HG03565 (cell line): ENCODE measurements at regions not wholly inside any gene's neighbourhood (a gene's known extent, or its start where the extent isn't known, plus 50 kb on each side); places are given as distances from the start of the nearest gene placed in this dataset.

Experiments used
- ATAC-seq: cut with Tn5 transposase; IDR thresholded peaks from one replicate; pipeline ENCODE4 v1.9.1; 2021; ENCODE audit warnings: mild to moderate bottlenecking, moderate library complexity; ENCODE audit not compliant: unreplicated experiment

- ATAC-seq, result no peak
Observed at GRCh38 chr12:34188974-34189373, 166.7 kb downstream of the ALG10 start.

GRCh38 chr12:34190054-34190453 lies 167.8 kb downstream of the ALG10 start:
- no peak for ATAC-seq

- ATAC-seq, result no peak
Observed at GRCh38 chr12:34198924-34199323, 176.6 kb downstream of the ALG10 start.

- no peak for ATAC-seq
Observed at GRCh38 chr12:34203866-34204620, 181.7 kb downstream of the ALG10 start.

DNA sequence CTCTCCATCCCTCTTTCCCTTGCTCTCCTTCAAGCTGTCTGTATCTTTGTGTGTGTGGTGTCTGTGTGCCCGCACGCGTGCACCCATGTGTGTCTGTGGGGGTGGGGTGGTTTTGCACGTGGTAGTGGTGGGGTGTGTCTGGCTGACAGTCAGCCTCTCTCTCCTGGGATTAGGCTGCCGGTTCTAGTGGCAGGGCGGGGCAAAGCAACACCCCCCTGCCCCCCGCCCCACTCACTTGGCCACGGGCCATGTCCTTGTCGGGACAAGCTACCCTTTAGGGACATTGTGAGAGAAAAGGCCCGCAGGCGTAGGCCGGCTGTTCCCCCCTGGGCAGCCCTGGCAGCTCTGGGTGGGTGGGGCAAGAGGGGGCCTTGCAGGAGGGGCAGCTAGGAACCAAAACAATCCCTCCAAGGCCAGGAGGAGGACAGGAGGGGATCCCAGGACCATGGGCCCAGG lies 182.6 kb downstream of the ALG10 start:
- ATAC-seq, result no peak

DNA sequence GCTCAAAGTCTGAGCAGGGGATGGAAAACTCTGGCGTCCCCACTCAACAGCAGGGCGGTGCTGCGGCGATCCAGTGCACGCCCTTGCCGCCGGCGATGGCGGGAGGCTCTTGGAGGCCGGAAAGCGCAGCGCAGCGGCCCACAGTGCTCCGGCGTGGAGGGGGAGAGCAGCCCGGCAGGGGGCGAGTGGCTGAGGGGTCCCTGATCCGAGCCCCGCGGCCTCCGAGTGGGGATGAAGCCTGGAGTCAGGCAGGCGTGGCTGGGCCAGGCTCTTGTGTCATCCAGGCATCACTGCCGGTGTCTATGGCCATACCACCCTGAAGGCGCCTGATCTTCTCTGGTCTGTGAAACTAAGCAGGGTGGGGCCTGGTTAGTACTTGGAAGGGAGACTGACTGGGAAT lies 183.1 kb downstream of the ALG10 start:
- ATAC-seq, result no peak

GRCh38 chr12:34206061-34206785 lies 183.9 kb downstream of the ALG10 start:
- no peak for ATAC-seq

DNA sequence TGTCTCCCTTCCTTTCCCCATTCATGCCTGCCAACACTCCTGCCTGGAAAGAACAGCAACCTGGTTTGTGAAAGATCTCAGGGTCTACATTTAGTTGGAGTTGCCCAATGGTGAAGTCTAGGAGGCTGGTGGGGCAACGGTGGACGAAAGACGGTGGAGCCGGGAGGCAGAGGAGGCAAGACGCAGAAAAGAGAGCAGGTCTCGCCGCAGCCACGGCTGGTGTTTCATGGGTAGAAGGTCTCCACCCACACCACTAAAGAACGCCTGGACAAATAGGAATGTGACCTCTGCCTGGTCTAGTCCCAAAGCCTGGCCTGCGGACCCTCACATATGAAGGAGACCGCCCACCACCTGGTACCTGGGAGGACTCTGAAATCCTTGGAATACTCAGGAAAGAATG lies 185.6 kb downstream of the ALG10 start:
- ATAC-seq, result no peak

DNA sequence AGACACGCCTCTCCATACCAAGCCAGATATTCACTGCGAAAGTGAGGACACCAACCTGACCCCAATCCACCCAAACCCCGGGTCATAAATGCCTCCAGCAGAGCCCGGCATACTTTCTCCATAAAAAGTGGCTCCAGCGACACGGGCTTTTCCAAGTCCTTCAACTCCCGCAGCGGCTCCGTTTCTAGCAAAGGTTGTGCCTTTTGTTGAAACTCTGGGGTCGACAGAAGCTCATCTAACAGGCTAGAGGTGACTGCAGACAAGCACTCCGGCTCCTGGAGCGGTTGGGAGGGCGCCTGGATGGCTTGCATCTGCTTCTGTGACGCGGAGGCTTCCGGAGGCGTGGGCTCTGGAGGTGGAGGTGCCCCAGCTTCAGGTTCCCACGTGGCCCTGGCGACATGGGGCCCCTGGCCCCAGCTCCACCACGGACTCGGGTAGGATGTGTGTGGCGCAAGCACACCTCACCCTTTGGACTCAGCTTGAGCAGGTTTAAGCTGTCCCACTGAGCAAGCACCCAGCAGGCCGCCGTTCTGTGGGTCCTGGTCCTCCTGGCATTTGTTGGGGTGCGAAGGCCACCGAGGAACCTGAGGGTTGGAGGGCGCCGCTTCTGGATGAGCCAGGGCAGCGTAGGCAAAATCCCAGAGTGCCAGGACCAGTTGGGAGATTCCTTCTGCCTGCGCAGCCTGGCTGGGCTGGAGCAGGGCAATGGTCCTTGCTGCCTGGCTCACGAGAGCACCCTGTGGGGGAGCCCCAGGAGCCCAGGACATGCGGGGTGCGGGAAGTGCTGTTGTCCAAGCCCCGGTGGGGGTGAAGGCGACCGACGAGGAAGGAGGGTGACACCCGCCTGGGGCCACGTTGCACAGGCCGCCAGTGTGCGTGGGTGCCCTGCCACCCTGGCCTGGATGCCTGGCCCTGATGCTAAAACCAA lies 186.3 kb downstream of the ALG10 start:
- no peak for ATAC-seq

GRCh38 chr12:34209259-34209835 lies 187.1 kb downstream of the ALG10 start:
- ATAC-seq, result no peak

- no peak for ATAC-seq
Observed at GRCh38 chr12:34210183-34210582, 187.9 kb downstream of the ALG10 start.

- ATAC-seq, result no peak
Observed at GRCh38 chr12:34210689-34211530, 188.6 kb downstream of the ALG10 start.

- ATAC-seq, result no peak
Observed at GRCh38 chr12:34212651-34213050, 190.4 kb downstream of the ALG10 start.

DNA sequence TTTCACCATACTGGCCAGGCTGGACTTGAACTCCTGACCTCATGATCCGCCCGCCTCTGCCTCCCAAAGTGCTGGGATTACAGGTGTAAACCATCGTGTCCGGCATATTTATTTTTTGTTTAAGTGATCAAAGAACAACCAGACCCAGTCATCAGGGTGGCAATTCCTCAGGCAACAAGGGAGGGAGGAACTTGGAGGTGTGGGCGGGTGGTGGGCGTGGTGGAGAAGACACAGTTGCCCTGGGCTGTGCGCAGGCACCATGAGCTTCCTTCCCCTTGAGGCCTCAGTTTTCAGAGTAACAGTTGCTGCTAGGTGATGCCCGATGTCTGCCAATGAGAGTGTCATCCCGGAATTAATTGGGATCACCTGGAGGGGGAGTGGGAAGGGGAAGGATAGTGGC lies 191.7 kb downstream of the ALG10 start:
- ATAC-seq, result no peak

DNA sequence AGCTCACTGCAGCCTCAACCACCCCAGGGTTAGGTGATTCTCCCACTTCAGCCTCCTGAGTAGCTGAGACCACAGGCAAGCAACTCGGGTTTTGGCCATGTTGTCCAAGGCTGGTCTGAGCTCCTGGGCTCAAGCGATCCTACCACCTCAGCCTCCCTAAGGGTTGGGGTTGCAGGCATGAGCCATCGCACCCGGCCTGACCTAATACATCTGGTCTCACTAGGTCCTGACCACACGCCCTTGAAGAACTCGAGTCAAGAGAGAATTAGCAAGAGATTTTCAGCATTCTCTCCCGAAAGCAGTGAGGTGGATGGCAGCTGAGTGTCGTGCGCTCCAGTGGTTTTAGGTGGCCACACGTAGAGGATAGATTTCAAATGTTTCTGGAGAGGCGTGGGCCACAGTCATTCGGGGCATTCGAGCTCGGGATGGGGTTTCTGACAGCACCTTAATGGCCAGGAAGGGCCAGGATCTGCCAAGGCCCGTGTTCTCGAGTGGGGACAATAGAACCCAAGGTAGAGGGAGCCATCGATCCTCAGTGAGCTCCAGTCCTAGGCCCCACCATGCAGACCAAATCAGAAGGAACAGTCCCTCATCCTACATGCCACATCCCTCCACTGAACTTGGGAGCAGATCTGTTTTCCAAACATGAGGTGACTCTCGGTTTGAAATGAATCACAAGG lies 193.1 kb downstream of the ALG10 start:
- ATAC-seq, result no peak

- no peak for ATAC-seq
Observed at GRCh38 chr12:34215893-34216285, 193.6 kb downstream of the ALG10 start.

GRCh38 chr12:34217660-34218059 lies 195.4 kb downstream of the ALG10 start:
- ATAC-seq, result no peak

DNA sequence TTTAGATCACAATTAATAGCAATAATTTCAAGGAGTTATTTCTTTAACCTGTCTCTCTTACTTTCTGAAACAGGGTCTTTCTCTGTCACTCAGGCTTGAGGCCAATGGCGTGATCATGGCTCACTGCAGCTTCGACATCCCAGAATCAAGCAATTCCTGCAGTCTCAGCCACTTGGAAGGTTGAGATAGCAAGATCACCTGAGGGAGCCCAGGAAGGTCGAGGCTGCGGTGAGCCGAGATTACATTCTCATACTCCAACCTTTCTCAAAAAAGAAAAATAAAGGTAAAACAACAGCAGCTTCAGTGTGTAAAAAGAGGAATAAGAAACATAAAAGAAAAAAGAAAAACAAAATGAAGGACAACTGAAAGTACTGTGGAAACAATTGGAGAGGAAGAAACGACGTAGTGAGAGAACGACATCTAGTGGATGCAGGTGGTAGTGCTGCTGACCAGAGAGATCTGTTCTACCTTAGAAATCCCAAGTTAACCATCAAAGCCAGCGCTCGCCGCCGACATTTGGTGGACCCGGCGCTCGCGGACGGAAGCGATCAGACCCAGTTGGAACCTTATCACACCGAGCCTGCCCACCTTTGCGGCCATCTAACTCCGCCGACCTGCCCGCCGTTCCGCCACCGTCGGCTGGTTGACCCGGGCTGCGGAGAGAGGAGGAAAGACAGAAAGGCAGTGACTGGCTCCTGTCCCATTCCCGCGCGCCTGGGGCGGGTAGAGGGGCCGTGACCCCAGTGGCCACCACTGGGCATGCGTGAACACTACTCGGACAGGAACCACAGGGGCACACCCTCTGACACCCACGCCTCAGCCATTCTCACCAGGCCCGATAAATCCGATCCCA lies 196.1 kb downstream of the ALG10 start:
- peak; percentile 92 for ATAC-seq
